Fibroblast of mammary gland (primary cell): ENCODE measurements at regions not wholly inside any gene's neighbourhood (a gene's known extent, or its start where the extent isn't known, plus 50 kb on each side); places are given as distances from the start of the nearest gene placed in this dataset.

ENCODE experiments used
- DNase-seq: peaks from one replicate; pipeline ENCODE4 v3.0.0-alpha.2; 2010; ENCODE audit warnings: low read depth
- H3K4me3 ChIP-seq: 2 replicates; pipeline ENCODE4 v1.5.1; 2011; ENCODE audit warnings: low read depth, mild to moderate bottlenecking, low read length, moderate library complexity; ENCODE audit not compliant: control insufficient read depth
- CTCF ChIP-seq: conservative IDR thresholded peaks from 2 replicates; pipeline ENCODE4 v1.5.1; 2011; ENCODE audit warnings: low read depth, low read length, inconsistent platforms; ENCODE audit not compliant: control insufficient read depth, insufficient read depth

GRCh38 chr6:141252828-141253608 is 879.7 kb upstream of the GJE1 start:
- peak; percentile 52 for DNase-seq
- no peak overlapping the region for H3K4me3 ChIP-seq
- no peak for TF ChIP-seq CTCF

DNA sequence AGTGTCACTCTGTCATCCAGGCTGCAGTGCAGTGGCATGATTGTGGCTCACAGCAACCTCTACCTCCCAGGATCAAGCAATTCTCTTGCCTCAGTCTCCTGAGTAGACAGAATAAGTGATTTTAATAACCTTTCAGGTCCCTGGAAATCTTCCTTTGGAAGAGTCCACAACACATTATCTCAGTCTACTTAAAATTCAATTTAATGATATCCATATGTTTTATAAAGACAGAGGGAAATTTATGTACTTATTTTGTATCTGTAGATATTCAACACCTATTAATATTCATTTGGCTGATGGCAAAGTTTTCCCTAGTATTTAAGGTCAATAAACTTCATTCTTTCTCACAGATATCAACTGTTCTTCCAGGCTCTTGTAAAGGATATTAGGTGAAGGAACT is 881.4 kb upstream of the GJE1 start:
- no peak for DNase-seq
- H3K4me3 ChIP-seq = no peak overlapping the region
- no peak for TF ChIP-seq CTCF

GRCh38 chr6:141248021-141248799 is 884.5 kb upstream of the GJE1 start:
- H3K4me3 ChIP-seq = no peak overlapping the region
- no peak for TF ChIP-seq CTCF
- DNase-seq = no peak

DNA sequence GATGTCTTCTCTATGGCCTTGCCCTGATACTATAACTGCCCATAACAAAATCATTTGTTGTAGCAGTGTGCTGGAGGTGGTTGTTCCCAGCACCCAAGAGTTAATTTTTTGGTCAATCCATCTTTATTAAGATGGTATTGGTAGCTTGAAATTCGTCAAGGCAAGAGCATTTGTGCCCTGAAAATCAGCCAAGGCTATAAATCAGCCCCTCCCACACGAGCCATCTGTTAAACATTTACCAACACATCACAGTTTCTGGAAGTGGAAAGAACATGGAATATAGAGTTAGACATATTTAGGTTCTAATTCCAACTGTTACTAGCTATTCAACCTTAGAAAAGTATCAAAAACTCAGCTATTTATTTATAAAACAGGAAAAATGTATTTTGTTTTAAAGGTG is 888.4 kb upstream of the GJE1 start:
- DNase-seq = peak; percentile 55
- TF ChIP-seq CTCF = no peak
- H3K4me3 ChIP-seq = no peak overlapping the region

DNA sequence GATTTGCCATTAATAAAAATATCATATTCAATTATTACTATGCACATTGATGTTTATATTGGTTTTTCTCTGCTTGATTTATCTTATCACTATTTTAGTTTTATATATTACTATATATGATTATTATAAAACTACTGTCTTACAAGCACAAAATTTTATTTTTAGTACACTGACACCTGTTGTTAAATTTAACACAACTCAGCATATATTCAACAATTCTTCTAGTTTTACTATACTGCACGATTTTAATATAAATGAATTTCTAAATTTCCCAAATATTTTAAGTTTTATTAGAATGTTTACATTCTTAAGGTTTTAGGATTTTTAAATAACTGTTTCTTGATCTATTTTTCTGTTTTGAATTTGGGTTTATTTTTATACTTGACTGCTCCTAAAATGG is 889.8 kb upstream of the GJE1 start:
- DNase-seq = no peak
- TF ChIP-seq CTCF = no peak

DNA sequence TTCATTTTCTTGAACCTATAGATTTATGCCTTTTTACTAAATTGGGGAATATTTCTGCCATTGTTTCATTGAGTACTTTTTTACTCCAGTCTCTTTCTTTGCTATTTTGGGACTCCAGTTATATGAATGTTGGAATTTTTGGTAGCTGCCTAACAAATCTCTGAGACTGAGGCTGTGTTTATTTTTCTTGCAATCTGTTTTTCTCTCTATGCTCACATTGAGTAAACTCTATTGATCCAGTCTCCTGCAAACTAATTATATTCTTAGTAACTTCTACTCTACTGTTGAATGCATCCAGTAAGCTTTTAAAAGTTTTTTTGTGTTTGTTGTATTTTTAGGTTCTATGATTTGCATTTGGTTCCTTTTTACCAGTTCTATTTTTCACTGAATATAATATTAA is 903.4 kb upstream of the GJE1 start:
- H3K4me3 ChIP-seq = no peak overlapping the region
- no peak for DNase-seq
- TF ChIP-seq CTCF = no peak

More for the DNA sequence above, 889.8 kb upstream of the GJE1 start:
- H3K4me3 ChIP-seq = no peak overlapping the region
